GM19463 (cell line): ENCODE measurements at regions not wholly inside any gene's neighbourhood (a gene's known extent, or its start where the extent isn't known, plus 50 kb on each side); places are given as distances from the start of the nearest gene placed in this dataset.

ENCODE experiments used
- ATAC-seq: cut with Tn5 transposase; IDR thresholded peaks from one replicate; pipeline ENCODE4 v1.9.1; 2021; ENCODE audit warnings: mild to moderate bottlenecking, moderate library complexity; ENCODE audit not compliant: unreplicated experiment

GRCh38 chrX:4741024-4741423 lies 1027.6 kb upstream of the PRKX start:
- ATAC-seq = no peak

DNA sequence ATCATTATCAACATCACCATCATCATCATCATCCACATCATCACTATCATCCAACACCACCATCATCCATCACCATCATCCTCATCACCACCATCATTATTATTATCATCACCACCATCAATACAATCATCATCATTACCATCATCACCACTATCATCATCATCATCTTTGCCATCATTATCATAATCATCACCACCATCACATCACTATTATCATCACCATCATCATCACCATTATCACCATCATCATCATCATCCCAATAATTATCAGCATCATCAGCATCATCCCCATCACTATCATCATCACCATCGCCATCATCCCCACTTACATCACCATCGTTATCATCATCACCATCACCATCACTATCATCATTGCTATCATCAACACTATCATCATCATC lies 1021.9 kb upstream of the PRKX start:
- ATAC-seq = no peak

DNA sequence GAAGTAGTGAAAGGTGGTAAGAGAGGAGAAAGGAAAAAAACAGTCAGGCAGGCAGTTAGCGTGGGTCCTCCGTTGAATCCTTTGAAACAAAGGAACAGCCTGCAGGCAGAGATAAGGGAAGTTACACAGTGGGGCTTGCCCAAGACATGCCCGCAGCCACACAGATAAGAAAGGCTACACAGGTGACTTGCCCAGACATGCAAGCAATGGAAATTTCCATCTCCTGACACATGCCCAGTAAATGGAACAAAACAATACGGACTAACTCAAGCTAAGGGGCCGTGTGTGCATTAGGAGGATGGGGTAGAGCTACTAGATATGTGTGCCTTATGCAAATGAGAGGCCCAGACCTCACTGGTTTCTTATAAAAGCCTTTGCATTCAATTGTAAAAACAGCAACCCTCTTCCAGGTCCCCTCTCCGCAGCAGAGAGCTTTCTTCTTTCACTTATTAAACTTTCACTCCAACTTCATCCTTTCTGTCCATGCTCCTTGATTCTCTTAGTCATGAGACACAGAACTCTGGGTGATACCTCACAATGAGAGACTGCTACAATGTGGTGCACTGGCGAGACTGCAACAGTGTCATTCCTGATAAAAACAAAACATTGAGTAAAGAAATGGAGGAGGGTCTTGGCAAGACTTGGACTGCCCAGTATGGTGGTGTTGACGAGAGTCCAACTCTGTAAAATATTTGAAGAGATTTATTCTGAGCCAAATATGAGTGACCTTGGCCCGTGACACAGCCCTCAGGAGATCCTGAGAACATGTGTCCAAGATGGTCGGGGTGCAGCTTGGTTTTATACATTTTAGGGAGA lies 997.4 kb upstream of the PRKX start:
- peak; percentile 65 for ATAC-seq

DNA sequence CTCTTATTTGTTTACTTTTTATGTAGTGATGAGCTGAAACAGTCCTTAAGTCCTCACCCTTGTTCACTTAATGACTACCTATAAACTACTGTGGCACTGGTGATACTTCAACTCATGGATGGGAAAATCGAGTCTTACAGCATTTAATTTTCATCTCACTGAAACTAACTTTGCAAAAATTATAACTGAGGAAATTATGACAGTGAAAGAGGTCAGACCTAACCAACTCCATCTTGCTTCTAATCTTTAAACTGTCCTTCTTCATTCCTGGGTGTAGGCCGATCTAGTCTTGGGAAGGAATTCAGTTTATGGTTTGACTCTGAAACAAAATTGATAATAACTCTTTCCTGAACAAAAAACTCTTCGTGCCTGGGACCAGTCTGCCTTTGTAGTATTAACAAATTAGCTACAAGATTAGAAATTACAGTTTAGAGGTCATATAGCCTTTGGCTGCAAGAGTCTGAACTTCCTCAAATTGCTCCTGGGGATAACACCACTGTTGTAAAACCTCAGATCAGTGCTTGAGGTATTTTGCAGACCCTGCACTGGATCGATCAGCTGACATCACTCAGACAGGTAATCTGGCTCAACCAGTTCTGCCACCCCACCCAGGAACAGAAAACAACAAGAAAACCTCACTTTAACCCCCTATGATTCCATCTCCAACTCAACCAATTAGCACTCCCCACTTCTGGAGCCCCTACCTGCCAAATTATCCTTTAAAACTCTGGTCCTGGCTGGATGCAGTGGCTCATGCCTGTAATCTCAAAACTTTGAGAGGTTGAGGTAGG lies 995.7 kb upstream of the PRKX start:
- ATAC-seq = no peak

- ATAC-seq = no peak
These were observed 993.5 kb upstream of the PRKX start for GRCh38 chrX:4706961-4707360.

DNA sequence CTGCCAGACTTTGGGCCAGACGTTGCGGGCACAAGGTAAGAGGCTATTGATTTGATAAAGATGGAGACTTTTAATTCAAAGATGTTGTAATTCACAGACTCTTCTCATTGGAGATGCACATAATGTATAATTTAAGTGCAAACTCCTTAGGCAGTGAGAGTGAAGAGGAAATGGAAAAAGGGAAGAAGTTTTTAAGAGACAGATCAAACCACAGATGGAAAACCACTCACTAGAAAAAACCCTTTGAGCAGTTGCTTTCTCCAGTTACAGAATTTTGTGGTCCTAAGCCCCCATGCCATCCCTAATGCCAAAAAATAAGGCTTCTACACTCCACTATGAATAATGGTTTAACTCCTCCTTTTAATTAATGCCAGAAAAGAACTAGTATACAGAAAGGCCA lies 977.1 kb upstream of the PRKX start:
- no peak for ATAC-seq

- ATAC-seq = no peak
These were observed 969.2 kb upstream of the PRKX start for GRCh38 chrX:4682636-4683035.

- no peak for ATAC-seq
These were observed 962.3 kb upstream of the PRKX start for GRCh38 chrX:4675686-4676300.

DNA sequence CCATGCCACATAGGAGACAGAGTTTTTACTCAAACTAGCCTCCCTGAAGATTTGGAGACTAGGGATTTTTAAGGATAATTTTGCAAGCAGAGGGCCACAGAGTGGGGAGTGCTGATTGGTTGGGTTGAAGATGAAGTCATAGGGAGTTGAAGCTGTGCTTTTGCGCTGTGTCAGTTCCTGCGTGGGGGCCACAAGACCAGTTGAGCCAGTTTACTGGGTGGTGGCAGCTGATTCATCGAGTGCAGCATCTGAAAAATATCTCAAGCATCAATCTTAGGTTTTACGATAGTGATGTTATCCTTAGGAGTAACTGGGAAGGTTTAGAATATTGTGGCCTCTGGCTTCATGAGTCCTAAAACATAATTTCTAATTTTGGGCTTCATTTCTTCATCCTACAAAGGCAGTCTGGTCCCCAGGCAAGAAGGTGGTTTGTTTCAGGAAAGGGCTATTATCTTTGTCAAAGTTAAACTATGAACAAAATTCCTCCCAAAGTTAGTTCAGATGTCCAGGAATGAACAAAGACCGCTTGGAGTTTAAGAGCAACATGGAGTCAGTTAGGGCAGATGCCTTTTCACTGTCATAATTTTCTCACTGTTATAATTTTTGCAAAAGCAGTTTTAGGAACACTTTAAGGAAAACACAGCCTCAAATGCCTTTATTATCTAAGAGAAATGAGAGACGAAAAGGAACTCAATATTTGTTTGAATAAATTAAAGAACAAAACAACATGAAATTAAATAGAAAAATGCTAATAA lies 960.8 kb upstream of the PRKX start:
- ATAC-seq = no peak

GRCh38 chrX:4671344-4671743 lies 957.9 kb upstream of the PRKX start:
- ATAC-seq = no peak

DNA sequence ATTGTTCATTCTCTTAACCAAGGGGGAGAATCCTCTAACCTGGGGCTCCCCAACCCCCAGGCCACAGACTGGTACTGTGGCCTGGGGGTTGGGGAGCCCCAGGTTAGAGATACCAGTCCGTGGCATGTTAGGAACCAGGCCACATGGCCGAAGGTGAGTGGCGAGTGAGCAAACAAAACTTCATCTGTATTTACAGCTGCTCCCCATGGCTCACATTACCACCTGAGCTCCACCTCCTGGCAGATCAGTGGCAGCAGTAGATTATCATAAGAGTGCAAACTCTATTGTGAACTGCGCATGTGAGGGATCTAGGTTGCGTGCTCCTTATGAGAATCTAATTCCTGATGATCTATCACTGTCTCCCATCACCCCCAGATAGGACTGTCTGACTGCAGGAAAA lies 957.2 kb upstream of the PRKX start:
- ATAC-seq = no peak

DNA sequence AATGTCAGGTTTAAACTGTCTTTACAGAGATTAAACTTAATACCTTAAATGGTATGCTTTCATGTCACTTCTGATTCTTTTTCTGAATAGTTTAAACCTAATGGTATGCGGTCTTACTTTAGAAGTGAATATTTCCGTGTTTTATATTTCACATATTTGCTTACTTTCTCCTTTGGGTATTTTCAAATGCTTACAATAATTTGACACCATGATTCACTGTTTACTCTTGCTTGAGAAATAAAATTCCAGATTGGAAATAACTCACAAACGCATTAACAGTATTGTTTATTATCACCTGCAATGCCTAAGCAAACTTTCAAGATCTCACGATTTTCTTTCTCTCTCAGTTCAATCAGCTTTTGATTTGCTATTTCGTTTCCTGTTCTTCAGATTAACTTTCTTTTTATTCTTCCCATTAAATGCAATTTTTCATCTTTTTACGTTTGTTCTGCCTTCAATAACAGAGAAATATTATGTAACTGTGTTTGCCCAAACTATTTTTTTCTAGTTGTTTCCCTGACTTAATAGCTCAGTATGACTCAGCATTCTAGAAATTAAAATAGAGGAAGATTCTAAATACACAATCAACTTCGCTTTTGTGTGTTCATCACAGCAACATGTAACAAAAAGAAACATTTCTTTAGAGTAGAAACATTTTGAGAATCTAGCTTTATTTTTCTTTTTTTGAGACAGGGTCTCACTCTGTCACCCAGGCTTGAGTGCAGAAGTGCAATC lies 955.5 kb upstream of the PRKX start:
- ATAC-seq = no peak

- ATAC-seq = no peak
These were observed 949.6 kb upstream of the PRKX start for GRCh38 chrX:4663085-4663484.

DNA sequence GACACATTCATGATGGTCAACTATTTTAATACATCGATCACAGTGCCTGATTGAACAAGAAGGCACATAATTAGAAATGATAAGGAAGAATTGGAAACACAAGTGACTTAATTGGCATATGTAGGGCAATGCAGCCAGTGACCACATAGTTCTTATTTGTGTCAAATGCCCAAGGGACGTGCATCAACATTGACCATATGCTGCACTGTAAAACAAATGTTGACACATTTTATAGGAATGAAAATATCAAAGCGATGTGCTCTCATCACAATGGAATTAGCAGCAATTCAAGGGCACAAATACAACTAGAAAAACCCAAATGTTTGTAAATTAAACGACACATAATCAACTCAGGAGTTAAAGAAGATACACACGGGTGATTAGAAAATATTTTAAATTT lies 948.3 kb upstream of the PRKX start:
- no peak for ATAC-seq

GRCh38 chrX:4656419-4656818 lies 943.0 kb upstream of the PRKX start:
- ATAC-seq = no peak

GRCh38 chrX:4655743-4656142 lies 942.3 kb upstream of the PRKX start:
- no peak for ATAC-seq

DNA sequence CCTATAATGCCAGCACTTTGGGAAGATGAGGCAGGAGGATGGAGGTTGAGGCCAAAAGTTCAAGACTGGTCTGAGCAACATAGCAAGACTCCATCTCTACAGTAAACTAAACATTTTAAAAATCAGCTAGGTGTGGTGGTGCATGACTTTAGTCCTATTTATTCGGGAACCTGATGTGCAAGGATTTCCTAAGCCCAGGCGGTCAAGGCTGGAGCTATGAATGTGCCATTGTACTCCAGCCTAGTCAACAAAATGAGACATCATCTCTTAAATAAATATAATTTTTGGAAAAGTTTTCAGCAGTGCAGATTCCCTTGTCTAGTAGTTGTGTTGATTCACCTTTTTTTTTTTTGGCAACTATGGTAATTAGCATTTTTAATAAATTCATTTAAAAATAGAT lies 928.7 kb upstream of the PRKX start:
- no peak for ATAC-seq

- no peak for ATAC-seq
These were observed 924.6 kb upstream of the PRKX start for GRCh38 chrX:4638036-4638435.

DNA sequence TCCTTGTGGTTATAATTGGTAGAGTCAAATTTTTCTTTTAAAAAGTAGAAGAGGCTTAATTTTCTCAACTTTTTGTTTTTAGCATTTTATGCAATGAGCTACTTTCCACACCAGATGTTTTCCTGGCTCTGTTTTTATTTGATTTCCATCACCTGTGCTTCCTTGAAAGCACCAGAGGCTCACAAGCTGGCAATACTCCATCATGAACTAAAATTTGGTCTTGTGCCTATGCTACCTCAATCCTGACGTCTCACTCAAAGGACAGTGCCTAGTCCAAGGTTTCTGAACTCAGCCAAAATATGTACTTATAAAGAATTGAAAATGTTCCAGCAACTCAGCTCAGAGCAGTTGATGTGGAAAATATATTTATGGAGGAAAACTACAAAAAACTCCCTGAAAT lies 914.0 kb upstream of the PRKX start:
- ATAC-seq = no peak

- ATAC-seq = no peak
These were observed 909.2 kb upstream of the PRKX start for GRCh38 chrX:4622486-4623167.
